ENCODE measurements at regions not wholly inside any gene's neighbourhood (a gene's known extent, or its start where the extent isn't known, plus 50 kb on each side); places are given as distances from the start of the nearest gene placed in this dataset.

DNA sequence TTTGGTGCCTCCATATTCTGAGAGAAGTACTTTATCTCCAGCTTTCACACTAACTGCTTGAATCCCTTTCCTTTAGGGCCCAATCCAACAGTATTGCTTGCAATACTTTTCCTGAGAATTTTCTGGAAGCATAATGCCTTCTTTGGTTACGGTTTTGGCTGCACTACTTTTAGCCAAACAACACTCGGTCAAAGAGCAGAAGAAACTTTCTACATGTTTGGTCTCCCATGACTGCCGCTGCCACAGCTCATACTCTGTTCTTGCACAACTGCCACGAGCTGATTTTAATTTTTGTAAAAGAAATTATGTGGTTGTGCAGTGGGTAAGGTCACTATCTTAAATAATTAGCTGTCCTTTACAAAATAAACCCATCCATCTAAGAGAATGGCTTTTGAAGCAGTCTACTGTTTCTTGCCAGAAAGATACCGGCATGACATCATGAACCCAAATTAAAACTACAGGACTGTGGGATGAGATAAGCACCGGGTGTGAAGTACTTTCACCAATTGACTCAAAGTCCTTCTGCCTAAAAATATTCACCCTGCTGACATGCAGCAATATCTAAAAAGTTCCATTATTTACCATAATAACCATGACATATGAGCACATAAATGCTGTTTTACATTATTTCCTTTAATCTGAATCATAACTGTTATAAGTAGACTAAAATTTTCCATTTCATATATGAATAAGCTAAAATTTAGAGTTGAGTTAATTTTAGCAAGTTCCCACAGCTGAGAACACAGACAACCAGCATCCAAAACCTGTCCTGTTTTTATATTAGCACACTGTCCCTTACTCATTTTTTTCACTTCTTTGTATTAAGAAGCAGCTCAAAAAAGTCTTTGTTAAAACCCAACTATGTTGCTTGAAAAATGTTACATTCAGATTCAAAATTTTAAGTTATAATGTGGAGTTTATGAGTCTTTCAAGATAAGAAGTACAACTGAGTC lies 1154.3 kb downstream of the EPHA3 start:
- no peak overlapping the region for H3K4me3 ChIP-seq
- H3K36me3 ChIP-seq, result no peaks in the 10 kb centered on the region
- no peaks in the 10 kb centered on the region for H3K27me3 ChIP-seq
- DNase-seq, result no peak
- H3K9me3 ChIP-seq, result no peaks in the 10 kb centered on the region
